ENCODE measurements at regions not wholly inside any gene's neighbourhood (a gene's known extent, or its start where the extent isn't known, plus 50 kb on each side); places are given as distances from the start of the nearest gene placed in this dataset.

- TF ChIP-seq CTCF (IDR thresholded peaks at IDR 0.05) (no peak), REST (IDR thresholded peaks at IDR 0.05; ENCODE audit: insufficient read depth in 1 of 2, low read depth in 2 of 2, low read length in 1 of 2) (no peak), POLR2AphosphoS5 (IDR thresholded peaks at IDR 0.05; ENCODE audit: low read depth, low read length) (no peak), TCF7L2 (IDR thresholded peaks at IDR 0.05; ENCODE audit: low read depth, low read length) (no peak), SIN3A (IDR thresholded peaks at IDR 0.05; ENCODE audit: borderline replicate concordance, insufficient read depth, low read depth, low read length) (no peak)
These were observed 447.3 kb downstream of the XIRP2 start for GRCh38 chr2:167335541-167335992.
